ENCODE measurements at regions not wholly inside any gene's neighbourhood (a gene's known extent, or its start where the extent isn't known, plus 50 kb on each side); places are given as distances from the start of the nearest gene placed in this dataset.
A peak's percentile ranks its signal among the peaks of the same experiment; 100 is the strongest.

DNA sequence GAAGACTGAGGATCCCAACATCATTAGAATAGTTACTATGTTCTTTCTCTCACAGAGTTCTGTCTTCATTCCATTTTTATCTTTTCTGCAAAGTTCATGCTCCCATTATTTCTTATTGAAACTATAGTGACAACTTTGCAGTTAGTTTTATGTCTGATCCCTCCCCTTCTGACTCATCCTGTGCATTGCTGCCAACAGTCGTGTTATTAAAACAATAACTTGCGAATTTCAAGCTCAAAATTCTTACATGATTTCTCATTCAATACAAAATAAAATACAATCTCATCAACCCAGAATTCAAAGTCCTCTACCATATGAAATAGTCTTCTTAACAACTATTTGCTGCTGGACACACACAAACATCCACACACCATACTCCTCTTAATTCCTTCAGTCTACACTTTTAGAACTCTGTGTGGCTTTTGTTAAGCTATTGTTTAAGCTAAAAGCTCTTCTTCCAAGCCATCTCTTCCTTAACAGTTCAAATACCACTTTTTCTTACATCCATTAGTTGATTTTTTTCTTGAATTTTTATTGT, 261.4 kb upstream of the IRAK1BP1 start:
- Histone ChIP-seq H3K27ac (ENCODE audit: extremely low read depth, low read depth, low read length) (no peak overlapping the region), H3K36me3 (ENCODE audit: control insufficient read depth in 2 of 2, insufficient read depth in 1 of 2, low read length in 2 of 2) (no peaks in the 10 kb centered on the region), H3K4me3 (ENCODE audit: low read depth, low read length) (no peak overlapping the region), H3K9me3 (ENCODE audit: control insufficient read depth, insufficient read depth, low read depth, low read length) (no peaks in the 10 kb centered on the region), H3K4me1 (ENCODE audit: control insufficient read depth, insufficient read depth, low read length) (no peaks in the 10 kb centered on the region)
- ChIA-PET CTCF (interaction anchor here (0.6 kb wide), 2 partner anchors 86 to 165 kb away, joined by 4 to 6 read pairs; no protein-coding TSS in a partner anchor), POLR2A (no interaction called here)
- TF ChIP-seq ZFP3 (tag by site-specific recombination; IDR thresholded peaks at IDR 0.05; ENCODE audit: low read depth) (no peak), ZNF10 (tag by site-specific recombination; IDR thresholded peaks at IDR 0.05) (no peak), ZNF621 (tag by site-specific recombination; IDR thresholded peaks at IDR 0.05) (no peak), ZNF548 (tag by site-specific recombination; IDR thresholded peaks at IDR 0.05) (no peak), ZEB2 (tag by site-specific recombination; IDR thresholded peaks at IDR 0.05) (no peak), ZNF26 (tag by site-specific recombination; IDR thresholded peaks at IDR 0.05) (no peak), ZNF530 (tag by site-specific recombination; IDR thresholded peaks at IDR 0.05; ENCODE audit: low read depth) (no peak), ZNF571 (tag by site-specific recombination; IDR thresholded peaks at IDR 0.05) (no peak), ZNF623 (tag by site-specific recombination; IDR thresholded peaks at IDR 0.05) (no peak), ZSCAN5A (tag by site-specific recombination; IDR thresholded peaks at IDR 0.05) (no peak), ZNF639 (tag by site-specific recombination; IDR thresholded peaks at IDR 0.05) (no peak), ZNF549 (tag by site-specific recombination; IDR thresholded peaks at IDR 0.05) (no peak), ZNF184 (tag by site-specific recombination; IDR thresholded peaks at IDR 0.05) (no peak), BCL11B (tag by site-specific recombination; IDR thresholded peaks at IDR 0.05; ENCODE audit: low read depth) (no peak), MEIS1 (CRISPR knock-in tag; IDR thresholded peaks at IDR 0.05; ENCODE audit: borderline replicate concordance) (no peak), ZNF175 (tag by site-specific recombination; IDR thresholded peaks at IDR 0.05) (no peak), OSR2 (tag by site-specific recombination; IDR thresholded peaks at IDR 0.05) (no peak), KLF1 (tag by site-specific recombination; IDR thresholded peaks at IDR 0.05) (no peak), ZNF121 (tag by site-specific recombination; IDR thresholded peaks at IDR 0.05) (no peak)

GRCh38 chr6:78607189-78607588, 260.2 kb upstream of the IRAK1BP1 start:
- no peak overlapping the region for H3K4me3 ChIP-seq (ENCODE audit: low read depth, low read length)
- H3K9me3 ChIP-seq (ENCODE audit: control insufficient read depth, insufficient read depth, low read depth, low read length) = no peaks in the 10 kb centered on the region
- ChIA-PET POLR2A (no interaction called here), CTCF (no interaction called here)
- H3K4me1 ChIP-seq (ENCODE audit: control insufficient read depth, insufficient read depth, low read length) = no peaks in the 10 kb centered on the region
- H3K36me3 ChIP-seq (ENCODE audit: control insufficient read depth in 2 of 2, insufficient read depth in 1 of 2, low read length in 2 of 2) = no peaks in the 10 kb centered on the region
- no peak overlapping the region for H3K27ac ChIP-seq (ENCODE audit: extremely low read depth, low read depth, low read length)
- TF ChIP-seq ZNF510 (tag by site-specific recombination; IDR thresholded peaks at IDR 0.05; ENCODE audit: insufficient replicate concordance) (peak; percentile 20), ZNF266 (tag by site-specific recombination; IDR thresholded peaks at IDR 0.05; ENCODE audit: low read depth) (no peak)

Measured in HEK293 (cell line).